Left cardiac atrium (tissue), 4 donors: ENCODE measurements at regions not wholly inside any gene's neighbourhood (a gene's known extent, or its start where the extent isn't known, plus 50 kb on each side); places are given as distances from the start of the nearest gene placed in this dataset.

Experiments used
- ATAC-seq, 2 donors: fragments of 200-7000 bp; cut with Tn5 transposase; one replicate each; pipeline ENCODE4 v1.9.1; 2020; ENCODE audit warnings: mild to moderate bottlenecking in 2 of 2, moderate library complexity in 2 of 2
- DNase-seq: peaks from one replicate; pipeline ENCODE4 v3.0.0-alpha.2; 2020
- intact Hi-C, 2 donors: fragments of 100-400 bp; cut with DNase I; formaldehyde crosslinking; loops; one replicate each; pipeline versions ENCODE4 v1.14.1 to v1.15.1; 2022 to 2023
- donor health status: DM: no; HTN: yes; CAD: no.
- donor health status: DM: no; HTN: yes; CAD: no; lungs with severe emphysema.
- donor health status: DM: yes; HTN: yes; CAD: no.
- donor health status: Dilated cardiomyopathy.

GRCh38 chr15:85329561-85330422, 50.6 kb upstream of the AKAP13 start:
- intact Hi-C loops = loop anchor here (10.0 kb wide), 2 partner anchors 55 to 175 kb away; partner anchors contain the start of gene AKAP13 (in 1 of the 2)
- no peak for DNase-seq
- peak; percentile 22 to 27 for ATAC-seq
